ENCODE measurements at regions not wholly inside any gene's neighbourhood (a gene's known extent, or its start where the extent isn't known, plus 50 kb on each side); places are given as distances from the start of the nearest gene placed in this dataset.

DNA sequence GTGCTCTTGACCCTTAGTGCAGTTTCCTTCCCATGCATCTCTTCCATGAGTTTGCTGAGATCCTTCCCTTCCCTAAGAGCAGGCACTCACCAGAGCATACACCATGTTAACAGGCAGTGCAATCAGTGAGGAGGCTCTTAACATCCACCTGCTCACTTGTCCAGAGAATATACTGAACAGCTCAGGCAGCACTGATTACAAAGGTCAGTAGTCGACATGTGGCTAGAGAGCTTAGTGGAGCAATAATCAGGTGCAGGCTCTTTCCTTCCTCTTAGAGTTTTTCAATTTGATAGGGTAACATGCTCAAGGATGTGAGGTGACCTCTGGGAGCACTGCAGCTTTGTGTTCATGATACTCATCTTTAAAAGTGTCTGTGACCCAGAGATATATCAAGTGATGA is 144.1 kb upstream of the SETBP1 start:
- Mint-ChIP-seq H3K4me3 (no peak overlapping the region), H3K36me3 (ENCODE audit: insufficient read depth) (no peaks in the 10 kb centered on the region), H3K4me1 (ENCODE audit: low read depth) (no peaks in the 10 kb centered on the region), H3K27me3 (ENCODE audit: low read depth) (no peaks in the 10 kb centered on the region), H3K9me3 (no peaks in the 10 kb centered on the region)
- ATAC-seq (no peak), DNase-seq (no peak)

DNA sequence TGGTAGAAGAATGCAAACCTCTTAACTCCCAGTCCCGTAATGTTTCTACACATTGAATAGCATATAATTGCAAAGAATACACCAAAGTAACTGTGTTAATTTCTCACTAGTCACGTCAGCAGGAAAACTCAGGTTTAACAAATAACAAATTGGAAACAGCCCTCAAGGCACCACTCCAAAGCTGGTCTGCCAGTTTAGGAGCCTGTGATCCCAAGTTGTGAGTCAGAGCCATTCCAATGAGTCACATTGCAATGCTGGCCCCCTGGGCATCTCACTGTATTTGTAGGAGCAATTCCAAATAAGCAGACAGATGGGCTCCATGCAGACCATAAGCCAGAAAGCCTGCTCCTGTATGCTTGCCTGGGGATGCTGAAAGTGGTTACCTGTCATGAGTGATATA is 143.2 kb upstream of the SETBP1 start:
- ATAC-seq (no peak), DNase-seq (no peak)
- no peaks in the 10 kb centered on the region for H3K9me3 Mint-ChIP-seq
- no peaks in the 10 kb centered on the region for H3K27me3 Mint-ChIP-seq (ENCODE audit: low read depth)
- H3K4me1 Mint-ChIP-seq (ENCODE audit: low read depth): no peaks in the 10 kb centered on the region
- H3K36me3 Mint-ChIP-seq (ENCODE audit: insufficient read depth): no peaks in the 10 kb centered on the region
- H3K4me3 Mint-ChIP-seq: no peak overlapping the region

DNA sequence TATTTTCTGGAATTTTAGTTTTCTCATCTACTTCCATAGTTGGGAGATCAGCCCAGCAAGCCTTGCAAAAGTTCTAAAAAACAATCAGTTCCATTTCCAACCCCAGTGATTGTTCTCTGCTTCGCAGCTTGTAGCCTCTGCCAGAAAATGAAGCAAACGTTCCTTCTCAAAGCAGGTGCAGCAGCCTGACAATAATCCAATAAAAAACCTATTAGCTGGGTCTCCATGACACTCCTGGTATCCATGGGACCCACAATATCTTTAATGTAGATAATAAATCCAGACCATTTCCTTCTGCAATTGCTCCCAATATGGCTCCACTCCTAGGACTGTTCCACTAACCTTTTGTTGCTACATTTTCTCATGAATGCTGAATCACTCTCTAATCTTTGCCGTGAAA is 140.8 kb upstream of the SETBP1 start:
- Mint-ChIP-seq H3K4me3 (no peak overlapping the region), H3K4me1 (ENCODE audit: low read depth) (no peaks in the 10 kb centered on the region), H3K9me3 (no peaks in the 10 kb centered on the region), H3K36me3 (ENCODE audit: insufficient read depth) (no peaks in the 10 kb centered on the region), H3K27me3 (ENCODE audit: low read depth) (no peaks in the 10 kb centered on the region)
- DNase-seq (no peak), ATAC-seq (no peak)

DNA sequence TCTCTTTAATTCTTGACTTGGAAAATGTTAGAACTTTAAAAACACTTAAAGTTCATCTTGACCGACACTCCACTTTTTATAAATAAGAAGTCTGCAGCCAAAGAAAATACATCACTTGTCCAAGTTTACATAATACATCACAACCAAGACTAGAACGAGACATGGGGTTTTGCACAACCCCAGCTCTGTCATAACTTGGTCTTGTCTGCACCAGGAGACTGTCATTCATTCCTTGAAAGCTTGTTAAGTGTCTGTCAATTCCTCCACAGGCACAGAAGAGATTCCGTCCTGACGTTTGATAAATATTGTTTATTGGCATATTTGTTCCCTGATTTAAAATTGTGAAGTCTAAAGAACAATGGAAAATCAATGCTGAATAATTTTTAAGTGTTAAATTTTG is 139.5 kb upstream of the SETBP1 start:
- H3K36me3 Mint-ChIP-seq (ENCODE audit: insufficient read depth): no peaks in the 10 kb centered on the region
- H3K27me3 Mint-ChIP-seq (ENCODE audit: low read depth): no peaks in the 10 kb centered on the region
- H3K4me3 Mint-ChIP-seq: no peak overlapping the region
- H3K4me1 Mint-ChIP-seq (ENCODE audit: low read depth): no peaks in the 10 kb centered on the region
- H3K9me3 Mint-ChIP-seq: no peaks in the 10 kb centered on the region
- ATAC-seq (no peak), DNase-seq (no peak)

DNA sequence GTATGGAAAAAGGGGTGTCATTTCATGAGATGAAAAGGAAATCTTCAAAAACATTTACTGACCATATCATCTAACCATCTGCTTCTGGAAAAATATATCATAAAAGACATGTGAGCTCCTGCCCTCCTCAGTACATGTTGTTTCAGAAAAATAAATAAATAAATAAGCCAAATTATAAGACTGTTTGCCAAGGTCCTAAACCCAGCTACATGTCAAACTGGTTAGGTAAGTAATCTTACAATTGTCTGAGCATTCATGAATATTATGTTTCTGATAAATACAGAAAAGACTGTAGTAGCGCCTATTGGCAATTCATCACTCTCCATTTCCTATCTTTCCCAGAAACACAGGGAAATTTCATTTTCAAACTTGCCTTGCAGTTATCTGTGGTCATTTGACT is 138.9 kb upstream of the SETBP1 start:
- Mint-ChIP-seq H3K36me3 (ENCODE audit: insufficient read depth) (no peaks in the 10 kb centered on the region), H3K9me3 (no peaks in the 10 kb centered on the region), H3K4me3 (no peak overlapping the region), H3K27me3 (ENCODE audit: low read depth) (no peaks in the 10 kb centered on the region), H3K4me1 (ENCODE audit: low read depth) (no peaks in the 10 kb centered on the region)
- ATAC-seq: no peak
- no peak for DNase-seq

DNA sequence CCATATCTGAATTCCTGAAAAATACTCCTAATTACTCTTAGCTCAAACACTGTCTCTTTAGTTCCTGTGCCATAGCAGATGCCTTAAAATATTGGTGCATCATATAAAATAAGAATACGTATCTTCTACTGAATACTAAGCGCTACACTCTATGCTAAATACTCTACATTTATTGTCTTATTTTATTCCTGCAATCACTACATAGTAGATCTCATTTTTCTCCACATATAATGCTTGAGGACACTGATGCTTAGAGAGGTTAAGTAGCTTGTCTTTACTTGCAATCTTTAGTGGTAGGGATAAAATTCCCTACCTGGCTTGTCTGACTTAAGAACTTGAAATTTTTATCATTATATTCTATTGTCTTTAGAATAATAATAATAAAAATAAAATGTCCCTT is 137.3 kb upstream of the SETBP1 start:
- no peak overlapping the region for H3K4me3 Mint-ChIP-seq
- no peaks in the 10 kb centered on the region for H3K4me1 Mint-ChIP-seq (ENCODE audit: low read depth)
- H3K27me3 Mint-ChIP-seq (ENCODE audit: low read depth): peaks cover under 1% of the 10 kb centered on the region
- ATAC-seq: no peak
- H3K36me3 Mint-ChIP-seq (ENCODE audit: insufficient read depth): no peaks in the 10 kb centered on the region
- H3K9me3 Mint-ChIP-seq: no peaks in the 10 kb centered on the region
- no peak for DNase-seq

DNA sequence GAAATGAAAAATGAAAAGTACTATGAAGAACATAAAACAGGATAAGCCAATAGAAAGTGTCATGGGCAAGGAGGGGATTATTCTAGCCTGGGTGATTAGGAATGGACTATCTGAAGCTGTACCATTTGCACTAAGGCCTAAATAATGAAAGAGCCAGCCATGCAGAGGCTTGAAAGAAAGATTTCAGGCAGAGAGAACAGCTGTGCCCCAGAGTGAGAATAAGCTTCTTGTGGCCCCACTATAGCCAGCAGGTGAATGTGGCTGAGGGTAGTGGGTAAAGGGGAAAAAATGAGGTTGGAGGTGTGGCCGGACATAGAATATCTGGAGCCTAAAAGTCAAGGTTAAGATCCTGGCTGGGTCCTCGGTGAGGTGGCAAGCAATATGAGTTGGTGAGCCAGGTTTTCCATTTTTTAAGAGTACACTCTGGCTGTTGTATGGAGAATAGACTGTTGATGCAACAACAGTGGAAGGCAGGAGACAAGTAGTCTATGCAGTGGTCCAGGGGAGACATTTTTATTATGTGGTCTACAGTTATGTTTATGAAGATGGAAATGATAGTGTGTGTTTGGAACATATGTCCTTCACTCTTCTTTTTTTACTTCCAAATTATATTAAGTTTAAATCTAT is 135.2 kb upstream of the SETBP1 start:
- Mint-ChIP-seq H3K4me1 (ENCODE audit: low read depth) (peaks cover 2% of the 10 kb centered on the region), H3K9me3 (no peaks in the 10 kb centered on the region), H3K36me3 (ENCODE audit: insufficient read depth) (no peaks in the 10 kb centered on the region), H3K4me3 (no peak overlapping the region), H3K27me3 (ENCODE audit: low read depth) (peaks cover 2% of the 10 kb centered on the region)
- ATAC-seq: no peak
- no peak for DNase-seq

DNA sequence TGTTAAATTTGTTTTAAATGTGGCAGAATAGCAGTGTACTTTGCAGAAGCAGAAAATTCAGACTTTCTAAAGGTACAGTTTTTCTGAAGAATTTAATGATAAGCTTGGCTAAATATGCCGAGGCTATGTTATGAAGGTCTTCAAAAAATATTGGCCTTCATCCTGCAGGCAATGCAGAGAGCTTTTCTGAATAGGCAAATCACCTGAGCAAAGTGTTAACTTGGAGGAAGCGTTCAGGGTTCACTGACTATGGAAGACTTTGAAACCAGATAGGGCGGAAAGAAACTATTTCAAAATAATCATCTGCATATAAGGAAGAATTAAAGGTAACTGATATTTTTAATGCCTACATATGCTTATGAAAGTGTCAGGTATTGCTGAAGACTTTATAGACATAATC is 133.7 kb upstream of the SETBP1 start:
- no peak overlapping the region for H3K4me3 Mint-ChIP-seq
- peaks cover 2% of the 10 kb centered on the region for H3K27me3 Mint-ChIP-seq (ENCODE audit: low read depth)
- H3K9me3 Mint-ChIP-seq: no peaks in the 10 kb centered on the region
- DNase-seq (no peak), ATAC-seq (no peak)
- no peaks in the 10 kb centered on the region for H3K36me3 Mint-ChIP-seq (ENCODE audit: insufficient read depth)
- peaks cover 2% of the 10 kb centered on the region for H3K4me1 Mint-ChIP-seq (ENCODE audit: low read depth)

DNA sequence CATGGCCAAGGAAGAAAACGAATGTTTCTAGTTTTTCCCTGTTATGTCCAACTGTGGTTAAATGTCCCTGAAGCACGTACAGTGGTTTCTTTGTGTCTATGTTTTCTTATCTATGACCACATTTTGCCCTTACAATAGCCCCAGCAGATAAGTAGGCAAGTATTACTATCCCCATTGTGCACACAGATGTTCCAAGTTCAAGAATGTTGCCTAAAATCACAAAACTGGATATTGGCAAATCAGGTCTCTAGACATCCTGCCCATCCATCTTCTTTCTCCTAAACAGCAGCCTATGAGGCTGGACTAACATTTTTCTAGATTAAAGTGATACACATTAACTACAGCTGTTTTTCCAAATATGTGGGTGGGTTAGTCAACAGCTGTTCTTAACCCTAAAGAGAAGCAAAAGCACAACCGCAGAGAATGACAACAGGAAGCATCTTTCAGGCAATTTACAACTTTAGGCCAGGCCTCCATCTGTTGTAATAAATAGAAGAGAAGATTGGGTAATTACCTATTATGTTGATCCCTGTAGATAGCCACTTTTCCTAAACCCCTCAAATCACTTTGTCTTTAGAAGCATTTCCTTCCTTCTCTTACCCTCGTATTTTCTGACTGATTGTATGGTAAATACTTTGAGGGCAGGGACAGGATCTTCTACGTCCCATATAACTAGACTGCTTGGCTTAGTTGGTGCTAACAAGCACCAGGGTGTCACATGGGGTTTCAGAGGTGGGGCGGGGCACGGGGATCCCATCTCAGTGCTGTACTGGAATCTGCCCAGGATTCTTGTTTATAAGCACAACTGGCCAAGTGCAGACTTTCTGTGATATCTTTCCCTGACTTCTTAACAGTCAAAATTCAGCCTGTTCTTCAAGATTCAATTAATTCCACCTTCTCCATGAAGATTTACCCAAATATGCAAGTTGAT is 132.1 kb upstream of the SETBP1 start:
- DNase-seq (no peak), ATAC-seq (no peak)
- Mint-ChIP-seq H3K4me3 (no peak overlapping the region), H3K9me3 (no peaks in the 10 kb centered on the region), H3K4me1 (ENCODE audit: low read depth) (peaks cover 2% of the 10 kb centered on the region), H3K36me3 (ENCODE audit: insufficient read depth) (no peaks in the 10 kb centered on the region), H3K27me3 (ENCODE audit: low read depth) (peaks cover 2% of the 10 kb centered on the region)

DNA sequence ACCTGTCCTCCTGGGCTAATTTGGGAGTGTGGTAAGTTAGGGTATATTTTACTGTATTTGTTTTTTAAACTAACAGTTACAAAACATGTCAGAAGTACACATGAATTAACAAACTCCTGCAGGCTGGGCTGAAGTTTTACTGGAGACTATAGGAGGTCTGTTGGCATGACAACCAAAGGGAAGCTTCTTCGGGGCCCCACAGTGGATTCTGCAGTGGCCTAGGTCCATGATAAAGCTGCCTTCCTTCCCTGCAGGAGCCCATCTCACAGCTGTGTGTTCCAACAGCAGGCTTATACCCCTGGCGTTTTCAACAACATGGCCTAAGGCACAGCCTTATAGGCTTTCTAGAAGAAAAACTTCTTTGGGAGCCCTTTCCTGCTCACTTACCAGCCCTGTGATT is 128.0 kb upstream of the SETBP1 start:
- DNase-seq (no peak), ATAC-seq (no peak)
- peaks cover 2% of the 10 kb centered on the region for H3K27me3 Mint-ChIP-seq (ENCODE audit: low read depth)
- no peaks in the 10 kb centered on the region for H3K36me3 Mint-ChIP-seq (ENCODE audit: insufficient read depth)
- H3K4me3 Mint-ChIP-seq: no peak overlapping the region
- H3K9me3 Mint-ChIP-seq: no peaks in the 10 kb centered on the region
- peaks cover 2% of the 10 kb centered on the region for H3K4me1 Mint-ChIP-seq (ENCODE audit: low read depth)

DNA sequence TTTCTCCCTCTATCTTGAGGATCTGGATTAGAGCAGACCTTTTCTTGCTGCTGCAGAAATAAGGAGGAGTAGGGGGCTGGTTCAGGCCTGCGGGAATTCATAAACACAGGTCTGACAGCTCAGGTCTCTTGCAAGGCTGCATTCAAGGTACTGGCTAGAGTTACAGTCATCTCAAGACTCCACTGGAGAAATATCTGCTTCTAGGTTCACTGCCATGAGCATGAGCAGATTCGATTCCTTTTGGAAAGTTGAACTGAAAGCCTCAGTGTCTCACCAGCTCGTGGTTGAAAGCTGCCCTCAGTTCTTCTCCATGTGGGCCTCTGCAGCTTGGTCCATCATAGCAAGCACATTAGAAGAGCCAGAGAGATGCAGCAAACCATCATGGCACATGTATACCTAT is 124.4 kb upstream of the SETBP1 start:
- no peak for DNase-seq
- no peaks in the 10 kb centered on the region for H3K36me3 Mint-ChIP-seq (ENCODE audit: insufficient read depth)
- H3K9me3 Mint-ChIP-seq: no peaks in the 10 kb centered on the region
- H3K27me3 Mint-ChIP-seq (ENCODE audit: low read depth): no peaks in the 10 kb centered on the region
- no peak for ATAC-seq
- no peak overlapping the region for H3K4me3 Mint-ChIP-seq
- H3K4me1 Mint-ChIP-seq (ENCODE audit: low read depth): no peaks in the 10 kb centered on the region

DNA sequence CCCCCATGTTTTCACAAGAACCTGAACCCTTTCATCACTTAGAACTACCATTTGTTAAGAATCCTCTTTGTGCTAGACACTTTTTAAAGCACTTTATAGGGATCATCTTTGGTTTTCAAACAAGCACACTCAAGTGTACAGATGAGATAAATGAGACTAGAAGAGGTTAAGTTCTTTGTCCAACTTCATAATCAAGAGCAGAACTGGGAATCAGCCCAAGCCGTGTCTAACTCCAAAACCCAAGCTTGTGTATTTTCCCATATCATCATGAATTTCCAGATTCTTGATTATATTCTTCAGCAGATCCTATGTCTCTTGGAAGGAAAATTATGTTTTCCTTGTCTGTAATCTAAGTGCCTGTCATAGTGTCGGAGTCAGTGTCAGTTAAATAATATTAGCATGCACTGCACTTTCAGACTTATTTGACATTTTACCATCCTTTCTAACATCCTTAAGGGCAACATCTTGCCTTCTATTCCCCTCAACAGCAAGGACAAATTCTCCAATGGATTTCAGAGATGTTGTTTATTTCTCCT is 123.0 kb upstream of the SETBP1 start:
- H3K4me3 Mint-ChIP-seq: no peak overlapping the region
- H3K27me3 Mint-ChIP-seq (ENCODE audit: low read depth): no peaks in the 10 kb centered on the region
- DNase-seq (no peak), ATAC-seq (no peak)
- H3K36me3 Mint-ChIP-seq (ENCODE audit: insufficient read depth): no peaks in the 10 kb centered on the region
- no peaks in the 10 kb centered on the region for H3K9me3 Mint-ChIP-seq
- no peaks in the 10 kb centered on the region for H3K4me1 Mint-ChIP-seq (ENCODE audit: low read depth)

DNA sequence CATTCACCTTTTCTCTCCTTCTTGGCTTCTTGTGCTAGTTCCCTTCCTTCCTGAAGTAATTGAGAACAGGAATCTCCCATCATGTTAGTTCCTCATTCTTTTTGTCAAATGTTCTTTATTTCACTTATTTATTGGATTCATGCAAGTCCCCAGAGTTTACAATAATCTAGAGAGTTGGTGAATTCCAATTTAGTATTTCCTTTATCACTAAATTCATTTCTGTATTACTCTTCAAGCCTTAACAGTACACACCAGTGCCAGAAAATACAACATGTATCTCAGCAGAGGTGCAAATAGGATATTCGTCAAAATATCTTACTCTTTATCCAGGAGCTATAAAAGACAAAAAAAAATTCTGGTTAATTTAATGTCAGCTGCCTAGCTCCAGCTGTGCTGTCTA is 121.9 kb upstream of the SETBP1 start:
- Mint-ChIP-seq H3K9me3 (no peaks in the 10 kb centered on the region), H3K4me1 (ENCODE audit: low read depth) (no peaks in the 10 kb centered on the region), H3K4me3 (no peak overlapping the region), H3K27me3 (ENCODE audit: low read depth) (no peaks in the 10 kb centered on the region), H3K36me3 (ENCODE audit: insufficient read depth) (no peaks in the 10 kb centered on the region)
- no peak for DNase-seq
- ATAC-seq: no peak

DNA sequence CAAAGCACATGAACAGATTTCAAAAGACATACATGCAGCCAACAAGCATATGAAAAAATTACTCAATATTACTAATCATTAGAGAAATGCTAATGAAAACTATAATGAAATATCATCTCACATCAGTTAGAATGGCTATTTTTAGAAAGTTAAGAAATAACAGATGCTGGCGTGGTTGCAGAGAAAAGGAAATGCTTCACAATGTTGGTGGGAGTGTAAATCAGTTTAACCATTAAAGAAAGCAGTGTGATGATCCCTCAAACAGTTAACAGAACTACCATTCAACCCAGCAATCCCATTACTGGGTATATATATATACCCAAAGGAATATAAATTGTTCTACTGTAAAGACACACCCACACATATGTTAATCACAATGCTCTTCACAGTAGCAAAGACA is 117.7 kb upstream of the SETBP1 start:
- H3K36me3 Mint-ChIP-seq (ENCODE audit: insufficient read depth): no peaks in the 10 kb centered on the region
- no peak for DNase-seq
- no peaks in the 10 kb centered on the region for H3K9me3 Mint-ChIP-seq
- H3K4me1 Mint-ChIP-seq (ENCODE audit: low read depth): no peaks in the 10 kb centered on the region
- H3K27me3 Mint-ChIP-seq (ENCODE audit: low read depth): no peaks in the 10 kb centered on the region
- ATAC-seq: no peak
- H3K4me3 Mint-ChIP-seq: no peak overlapping the region

DNA sequence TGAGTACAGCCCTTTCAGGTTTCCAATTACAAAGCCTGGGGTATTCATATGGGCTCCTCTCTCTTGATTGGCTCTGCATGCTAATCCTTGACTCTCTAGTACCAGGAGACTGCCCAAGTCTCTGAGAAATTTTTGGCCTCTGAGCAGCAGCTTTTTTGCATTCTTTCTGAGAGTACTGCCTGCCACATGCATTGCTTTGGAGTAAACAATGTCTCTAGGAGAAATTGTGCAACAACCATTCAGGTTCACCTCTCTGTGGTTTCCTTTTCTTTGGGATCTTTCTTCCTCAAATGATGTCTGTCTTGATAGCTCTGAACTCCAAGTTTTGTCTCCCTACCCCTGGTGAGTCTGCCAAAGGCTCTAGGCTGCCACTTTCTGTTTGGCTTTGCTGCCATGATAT is 115.8 kb upstream of the SETBP1 start:
- Mint-ChIP-seq H3K9me3 (no peaks in the 10 kb centered on the region), H3K4me1 (ENCODE audit: low read depth) (no peaks in the 10 kb centered on the region), H3K4me3 (no peak overlapping the region), H3K27me3 (ENCODE audit: low read depth) (no peaks in the 10 kb centered on the region), H3K36me3 (ENCODE audit: insufficient read depth) (no peaks in the 10 kb centered on the region)
- no peak for DNase-seq
- ATAC-seq: no peak

Measured in activated T-cell treated with anti-CD3 and anti-CD28 coated beads, Interleukin-2, amount 50 U/mL, for 4 hours (primary cell).